IMR-90 (cell line): ENCODE measurements at regions not wholly inside any gene's neighbourhood (a gene's known extent, or its start where the extent isn't known, plus 50 kb on each side); places are given as distances from the start of the nearest gene placed in this dataset.

Experiments used
- ATAC-seq: fragments of 200-7000 bp; cut with Tn5 transposase; 2 replicates; pipeline ENCODE4 v1.9.1; 2020; ENCODE audit warnings: low read depth, mild to moderate bottlenecking, moderate library complexity
- BruUV-seq: library from RNA; stranded (reverse); fragments of 400-500 nt; replicated peaks from 2 replicates; lab custom pipeline; 2021; lab: Mats Ljungman, UMichigan
- CTCF ChIA-PET: fragments of 300-600 bp; formaldehyde crosslinking; extraction: SDS; loops from one replicate; lab custom pipeline; 2021; ENCODE audit warnings: antibody characterized with exemption; lab: Yijun Ruan, JAX
- POLR2A ChIA-PET: fragments of 300-600 bp; sonication (Branson Sonifier 250); formaldehyde crosslinking; loops from one replicate; lab custom pipeline; 2022; ENCODE audit warnings: antibody characterized with exemption; ENCODE audit not compliant: unreplicated experiment; lab: Charles Lee
- DNase-seq: peaks from one replicate; pipeline ENCODE4 v3.0.0; 2013
- H2AFZ ChIP-seq: replicated peaks from 2 replicates; pipeline ENCODE3; 2013; ENCODE audit warnings: low read length, mild to moderate bottlenecking; ENCODE audit not compliant: poor library complexity
- H2AK5ac ChIP-seq: 2 replicates; pipeline ENCODE4 v1.6.1; 2013; ENCODE audit warnings: low read depth, low read length, inconsistent platforms
- H2AK9ac ChIP-seq: replicated peaks from 2 replicates; pipeline ENCODE3; 2013; ENCODE audit warnings: mild to moderate bottlenecking, low read depth, low read length, moderate library complexity; ENCODE audit not compliant: poor library complexity
- H2BK120ac ChIP-seq: 2 replicates; pipeline ENCODE4 v1.6.1; 2013; ENCODE audit warnings: low read depth, low read length, inconsistent platforms
- H2BK15ac ChIP-seq: 3 replicates; pipeline ENCODE4 v1.6.1; 2013; ENCODE audit warnings: low read depth, low read length, inconsistent platforms
- H2BK20ac ChIP-seq: 2 replicates; pipeline ENCODE4 v1.6.1; 2013; ENCODE audit warnings: low read depth, mild to moderate bottlenecking, inconsistent platforms, low read length, moderate library complexity
- H2BK5ac ChIP-seq: 2 replicates; pipeline ENCODE4 v1.6.1; 2013; ENCODE audit warnings: mild to moderate bottlenecking, low read depth, low read length, inconsistent platforms; ENCODE audit not compliant: poor library complexity, severe bottlenecking
- H3K14ac ChIP-seq: replicated peaks from 2 replicates; pipeline ENCODE4 v1.6.1; 2013; ENCODE audit warnings: low read depth, low read length, inconsistent platforms
- H3K18ac ChIP-seq: 2 replicates; pipeline ENCODE4 v1.6.1; 2013; ENCODE audit warnings: low read depth, low read length, control low read depth
- H3K23ac ChIP-seq: 2 replicates; pipeline ENCODE4 v1.6.1; 2013; ENCODE audit warnings: low read depth, low read length, inconsistent platforms
- H3K27ac ChIP-seq: 2 replicates; pipeline ENCODE4 v1.5.1; 2013; ENCODE audit warnings: mild to moderate bottlenecking, control low read depth, low read length; ENCODE audit not compliant: insufficient read depth
- H3K27me3 ChIP-seq: 2 replicates; pipeline ENCODE4 v1.6.1; 2013; ENCODE audit warnings: low read length; ENCODE audit not compliant: control insufficient read depth, insufficient read depth
- H3K36me3 ChIP-seq: 2 replicates; pipeline ENCODE4 v1.6.1; 2013; ENCODE audit warnings: low read length, mixed read lengths; ENCODE audit not compliant: control insufficient read depth, insufficient read depth
- H3K4ac ChIP-seq: 2 replicates; pipeline ENCODE4 v1.6.1; 2013; ENCODE audit warnings: low read depth, low read length, inconsistent platforms
- H3K4me1 ChIP-seq: 2 replicates; pipeline ENCODE4 v1.6.1; 2013; ENCODE audit warnings: low read length, mixed read lengths; ENCODE audit not compliant: control insufficient read depth, insufficient read depth
- H3K4me2 ChIP-seq: 2 replicates; pipeline ENCODE4 v1.6.1; 2013; ENCODE audit warnings: low read depth, mild to moderate bottlenecking, control low read depth, low read length, moderate library complexity
- H3K4me3 ChIP-seq: 2 replicates; pipeline ENCODE4 v1.5.1; 2013; ENCODE audit warnings: low read depth, mild to moderate bottlenecking, control low read depth, low read length, moderate library complexity; ENCODE audit not compliant: insufficient read depth
- H3K56ac ChIP-seq: 2 replicates; pipeline ENCODE4 v1.6.1; 2013; ENCODE audit warnings: low read length, inconsistent platforms; ENCODE audit not compliant: insufficient read depth; ENCODE audit errors: extremely low read depth
- H3K79me1 ChIP-seq, 2 experiments: 2 replicates each; pipeline ENCODE4 v1.6.1; 2013; ENCODE audit warnings: low read length in 2 of 2, inconsistent platforms in 1 of 2, low read depth in 1 of 2
- H3K9ac ChIP-seq: 2 replicates; pipeline ENCODE4 v1.6.1; 2013; ENCODE audit warnings: low read depth, low read length, control low read depth
- H3K9me1 ChIP-seq: 2 replicates; pipeline ENCODE4 v1.6.1; 2013; ENCODE audit warnings: low read length, inconsistent platforms; ENCODE audit not compliant: insufficient read depth
- H3K9me3 ChIP-seq: 2 replicates; pipeline ENCODE4 v1.6.1; 2013; ENCODE audit warnings: low read length; ENCODE audit not compliant: control insufficient read depth, insufficient read depth
- H4K20me1 ChIP-seq: 2 replicates; pipeline ENCODE4 v1.6.1; 2013; ENCODE audit warnings: low read length, inconsistent platforms; ENCODE audit not compliant: insufficient read depth
- H4K5ac ChIP-seq: 2 replicates; pipeline ENCODE4 v1.6.1; 2013; ENCODE audit warnings: mild to moderate bottlenecking, low read depth, low read length, control low read depth
- H4K8ac ChIP-seq, 2 experiments: 2 replicates each; pipeline ENCODE4 v1.6.1; 2013; ENCODE audit warnings: low read depth in 2 of 2, low read length in 2 of 2, control low read depth in 1 of 2, inconsistent platforms in 1 of 2
- H4K91ac ChIP-seq: 2 replicates; pipeline ENCODE4 v1.6.1; 2013; ENCODE audit warnings: low read depth, low read length, inconsistent platforms; ENCODE audit not compliant: insufficient read depth
- MAFK ChIP-seq: IDR thresholded peaks from 2 replicates; pipeline ENCODE4 v1.6.1; 2012; ENCODE audit warnings: low read depth, low read length, improper control_type of control experiment
- MXI1 ChIP-seq: IDR thresholded peaks from 2 replicates; pipeline ENCODE4 v1.6.1; 2012; ENCODE audit warnings: low read depth, mild to moderate bottlenecking, low read length, moderate library complexity, borderline replicate concordance
- NFE2L2 ChIP-seq: fragments of 150-350 bp; IDR thresholded peaks from 2 replicates; pipeline ENCODE4 v1.6.1; 2016; ENCODE audit warnings: low read depth, mild to moderate bottlenecking, low read length
- POLR2A ChIP-seq: IDR thresholded peaks from 2 replicates; pipeline ENCODE4 v1.6.1; 2012; ENCODE audit warnings: mild to moderate bottlenecking, low read depth, low read length
- WGBS, 2 experiments: methylation state at CpG; one replicate each; pipeline versions ENCODE4 v1.1.5 to v1.1.7; 2013; ENCODE audit warnings: missing lambda C conversion rate in 2 of 2; ENCODE audit not compliant: insufficient read length in 1 of 2; ENCODE audit errors: extremely low coverage in 2 of 2; 5-methylcytosine and 5-hydroxymethylcytosine counted together
- dilution Hi-C: fragments of 300-500 bp; cut with HindIII; formaldehyde crosslinking; loops from one replicate; pipeline ENCODE4 v1.14.3; 2018; ENCODE audit warnings: low sequenced_read_pairs; ENCODE audit not compliant: unreplicated experiment
- in situ Hi-C: fragments of 300-500 bp; cut with MboI; formaldehyde crosslinking; loops from 3 replicates; pipeline ENCODE4 v1.14.3; 2019; ENCODE audit warnings: low sequenced_read_pairs, inconsistent platforms, mixed read lengths
- intact Hi-C: fragments of 100-400 bp; cut with micrococcal nuclease; formaldehyde crosslinking; loops from 2 replicates; pipeline ENCODE4 v1.10.0; 2022
- TF ChIP-seq, protein P1 (sequence below): fragments of 150-350 bp; IDR thresholded peaks from 2 replicates; pipeline ENCODE4 v1.6.1; 2017; ENCODE audit warnings: mild to moderate bottlenecking, antibody characterized with exemption, low read length, low read depth

DNA sequence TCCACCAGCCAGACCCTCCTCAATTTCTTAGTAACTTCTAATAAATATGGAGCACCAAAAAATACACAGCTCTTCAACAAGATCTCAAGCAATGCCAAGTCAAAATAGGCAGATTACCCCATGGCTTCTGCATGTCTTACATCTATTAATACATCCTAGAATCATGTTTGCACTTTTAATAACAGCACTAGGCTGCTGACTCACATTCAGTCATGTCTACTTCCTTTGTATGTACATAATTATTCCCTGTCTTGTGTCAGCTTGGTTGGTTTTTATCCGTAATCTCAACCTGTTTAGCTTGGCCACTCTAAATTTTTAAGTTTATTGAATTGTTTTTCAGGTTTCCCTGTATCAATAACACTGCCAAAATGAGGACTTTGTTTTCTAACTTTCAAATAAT is 420.1 kb upstream of the ACVR2A start:
- no peak overlapping the region for H2BK15ac ChIP-seq
- no peak overlapping the region for H3K14ac ChIP-seq
- no peak overlapping the region for H4K8ac ChIP-seq
- no peaks in the 10 kb centered on the region for H4K20me1 ChIP-seq
- H3K9me3 ChIP-seq, result no peaks in the 10 kb centered on the region; the same call in 1 of the 2 replicates
- H2AFZ ChIP-seq, result no peak overlapping the region
- no peak overlapping the region for H4K91ac ChIP-seq
- no peak overlapping the region for H2AK5ac ChIP-seq
- intact Hi-C loops (no loop called here), in situ Hi-C loops (no loop called here), dilution Hi-C loops (no loop called here)
- no peak overlapping the region for H3K18ac ChIP-seq
- H3K79me1 ChIP-seq, result no peaks in the 10 kb centered on the region
- H3K4me3 ChIP-seq, result no peak overlapping the region
- H2BK20ac ChIP-seq, result no peak overlapping the region
- no peak overlapping the region for H2BK5ac ChIP-seq
- ATAC-seq, result no peak
- CTCF ChIA-PET, result no interaction called here
- H3K27ac ChIP-seq, result no peak overlapping the region
- no peak overlapping the region for H4K5ac ChIP-seq
- no peaks in the 10 kb centered on the region for H3K36me3 ChIP-seq
- no peak overlapping the region for H2BK120ac ChIP-seq
- BruUV-seq, result no TSS peak
- H3K9me1 ChIP-seq, result no peaks in the 10 kb centered on the region
- no peak for DNase-seq
- H3K9ac ChIP-seq, result no peak overlapping the region
- no peak overlapping the region for H3K4ac ChIP-seq
- H3K23ac ChIP-seq, result no peak overlapping the region
- H3K4me1 ChIP-seq, result no peaks in the 10 kb centered on the region
- no peak overlapping the region for H3K56ac ChIP-seq
- H3K27me3 ChIP-seq, result no peaks in the 10 kb centered on the region
- TF ChIP-seq MAFK, result no peak
- TF ChIP-seq, protein P1, sequence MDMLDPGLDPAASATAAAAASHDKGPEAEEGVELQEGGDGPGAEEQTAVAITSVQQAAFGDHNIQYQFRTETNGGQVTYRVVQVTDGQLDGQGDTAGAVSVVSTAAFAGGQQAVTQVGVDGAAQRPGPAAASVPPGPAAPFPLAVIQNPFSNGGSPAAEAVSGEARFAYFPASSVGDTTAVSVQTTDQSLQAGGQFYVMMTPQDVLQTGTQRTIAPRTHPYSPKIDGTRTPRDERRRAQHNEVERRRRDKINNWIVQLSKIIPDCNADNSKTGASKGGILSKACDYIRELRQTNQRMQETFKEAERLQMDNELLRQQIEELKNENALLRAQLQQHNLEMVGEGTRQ, result no peak
- TF ChIP-seq POLR2A, result no peak
- no peak for TF ChIP-seq MXI1
- no peak for TF ChIP-seq NFE2L2
- no peak overlapping the region for H3K4me2 ChIP-seq
- no peak overlapping the region for H2AK9ac ChIP-seq
- WGBS, 2 experiments, result no CpG with 5 or more reads among the region's 1 CpG
- POLR2A ChIA-PET, result no interaction called here
